ENCODE measurements at regions not wholly inside any gene's neighbourhood (a gene's known extent, or its start where the extent isn't known, plus 50 kb on each side); places are given as distances from the start of the nearest gene placed in this dataset.
"Not testable (repeated sequence)": the region's sequence is repeated elsewhere in the genome, so short reads cannot be mapped to it uniquely, and the experiment has no call there.

- DNase-seq (ENCODE audit: low spot score): no peak
These were observed 502.7 kb downstream of the PLCL1 start for GRCh38 chr2:198307093-198307492.

DNA sequence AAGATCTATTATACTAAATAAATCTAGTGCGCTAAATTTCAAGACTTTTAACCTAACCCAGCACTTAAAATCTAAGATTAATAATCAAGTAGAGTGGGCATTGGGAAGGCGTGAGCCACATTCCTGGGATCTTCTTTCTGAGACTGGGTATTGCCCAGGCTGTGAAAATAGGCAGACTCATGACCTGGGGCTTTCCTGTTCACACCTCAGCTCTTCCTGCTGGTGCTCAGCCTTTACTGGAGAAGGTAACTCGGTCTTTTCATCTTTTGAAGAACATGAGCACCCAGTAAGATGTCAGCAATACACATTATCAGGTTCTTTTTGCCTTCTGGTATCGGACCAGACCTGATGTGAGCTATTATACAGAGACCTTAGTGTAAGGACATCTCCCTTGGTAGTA is 500.5 kb downstream of the PLCL1 start:
- no peak for DNase-seq (ENCODE audit: low spot score)

GRCh38 chr2:198297350-198297749 is 493.0 kb downstream of the PLCL1 start:
- no peak for DNase-seq (ENCODE audit: low spot score)

DNA sequence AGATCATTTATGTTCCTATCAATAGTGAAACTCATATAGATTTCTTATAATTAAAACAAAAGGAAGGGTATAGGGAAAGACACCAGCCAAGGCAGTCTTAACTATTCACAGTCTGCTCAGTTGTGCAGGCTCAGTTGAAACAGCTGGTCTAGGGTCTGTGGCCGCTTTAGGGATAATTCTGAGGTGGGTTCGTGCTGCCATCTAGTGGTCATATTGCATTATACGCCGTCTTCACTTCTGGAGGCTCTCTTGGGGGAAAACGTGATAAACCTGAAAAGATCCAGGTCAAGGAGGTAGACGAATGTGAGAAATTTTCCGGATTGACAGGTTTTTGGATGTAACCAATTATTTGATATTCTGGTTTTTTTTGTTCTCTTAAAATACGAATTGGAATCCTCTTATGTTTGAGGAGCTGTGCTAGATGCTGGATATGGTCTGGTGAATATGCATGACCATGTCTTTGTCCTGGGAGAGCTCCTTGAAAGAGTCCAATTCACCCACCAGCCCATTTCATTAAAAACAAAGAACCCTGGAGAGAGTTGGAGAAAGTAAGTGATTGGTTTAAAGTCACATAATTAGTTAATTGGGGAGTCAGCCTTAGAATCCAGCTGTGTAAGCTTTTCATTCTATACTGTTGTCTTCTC is 492.4 kb downstream of the PLCL1 start:
- peak; percentile 52 for DNase-seq (ENCODE audit: low spot score)

GRCh38 chr2:198293281-198293680 is 488.9 kb downstream of the PLCL1 start:
- no peak for DNase-seq (ENCODE audit: low spot score)

DNA sequence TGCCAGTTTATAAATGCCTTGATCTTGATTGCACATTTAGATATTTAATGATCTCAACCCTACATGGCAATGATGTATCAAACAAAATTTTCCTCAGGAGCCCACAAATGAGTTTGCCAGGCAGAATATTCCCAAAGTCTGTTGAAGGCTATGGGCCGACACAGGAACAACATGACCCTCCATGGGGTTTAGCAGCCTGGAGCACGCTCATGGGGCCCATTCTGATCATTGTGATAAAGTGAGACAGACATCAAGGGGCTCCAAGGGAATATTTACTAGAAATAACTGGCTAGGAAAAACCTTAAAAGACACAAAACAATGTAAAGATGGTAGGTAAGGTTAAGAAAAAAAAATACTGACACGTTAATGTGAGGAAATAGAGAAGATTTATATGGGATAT is 485.4 kb downstream of the PLCL1 start:
- DNase-seq (ENCODE audit: low spot score): no peak

DNA sequence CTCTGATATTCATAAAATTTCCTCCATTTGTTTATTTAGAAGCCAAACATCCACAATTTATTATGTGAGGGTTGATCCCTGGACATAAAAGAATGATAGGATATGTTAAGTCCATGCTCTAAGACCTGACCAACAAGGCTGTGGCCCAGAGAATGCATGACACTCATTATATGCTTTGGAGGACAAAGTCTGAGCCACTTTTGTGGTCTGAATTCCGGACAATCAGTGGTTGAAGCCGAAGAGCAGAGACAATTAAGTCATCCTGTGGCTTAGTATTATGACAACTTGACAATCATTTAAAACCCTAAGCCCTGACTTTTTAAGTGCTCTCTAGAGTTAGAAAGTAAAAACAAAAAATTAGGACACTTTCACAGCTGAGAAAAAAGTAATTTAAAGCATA is 483.3 kb downstream of the PLCL1 start:
- DNase-seq (ENCODE audit: low spot score): no peak

DNA sequence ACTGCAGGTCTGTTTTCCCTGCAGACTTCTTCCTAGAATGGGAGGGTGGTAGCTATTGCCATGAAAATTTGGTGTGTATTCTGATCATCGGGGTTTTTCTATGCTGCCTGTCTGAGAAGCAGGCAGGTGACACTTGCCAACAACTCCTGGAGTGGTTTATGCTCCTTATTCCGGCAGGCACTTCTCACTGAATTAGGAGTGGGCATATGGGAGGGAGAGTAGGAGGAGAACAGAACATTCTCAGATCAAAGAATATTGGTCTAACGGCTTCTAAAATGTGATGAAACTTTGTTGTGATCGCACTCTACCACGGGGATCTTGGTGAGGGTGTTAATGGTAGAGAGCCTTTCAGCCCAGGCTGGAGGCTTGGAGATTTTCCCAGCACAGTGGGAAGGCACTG is 480.8 kb downstream of the PLCL1 start:
- DNase-seq (ENCODE audit: low spot score): no peak

- DNase-seq (ENCODE audit: low spot score): no peak
These were observed 478.8 kb downstream of the PLCL1 start for GRCh38 chr2:198283146-198283545.

DNA sequence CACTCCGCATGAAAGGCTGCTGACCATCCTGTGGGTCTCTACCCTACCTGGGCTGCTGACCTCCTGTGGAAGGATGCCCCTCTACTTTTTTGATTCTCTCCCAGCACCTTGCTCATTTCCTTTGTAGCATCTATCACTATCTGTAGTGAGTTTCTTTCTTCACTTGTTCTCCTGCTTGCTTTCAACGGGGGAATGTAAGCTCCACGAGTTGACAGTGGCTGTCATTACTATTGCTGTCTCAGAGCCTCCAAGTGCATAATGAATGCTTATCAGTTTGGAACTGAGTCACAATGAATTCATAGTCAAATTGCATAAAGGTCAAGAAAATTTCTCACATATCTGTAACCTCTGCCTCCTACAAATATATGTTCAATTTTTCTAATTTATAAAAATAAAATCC is 477.7 kb downstream of the PLCL1 start:
- DNase-seq (ENCODE audit: low spot score): no peak

GRCh38 chr2:198280145-198280544 is 475.8 kb downstream of the PLCL1 start:
- DNase-seq (ENCODE audit: low spot score): no peak

GRCh38 chr2:198279026-198279425 is 474.6 kb downstream of the PLCL1 start:
- DNase-seq (ENCODE audit: low spot score): no peak

GRCh38 chr2:198277181-198277580 is 472.8 kb downstream of the PLCL1 start:
- no peak for DNase-seq (ENCODE audit: low spot score)

DNA sequence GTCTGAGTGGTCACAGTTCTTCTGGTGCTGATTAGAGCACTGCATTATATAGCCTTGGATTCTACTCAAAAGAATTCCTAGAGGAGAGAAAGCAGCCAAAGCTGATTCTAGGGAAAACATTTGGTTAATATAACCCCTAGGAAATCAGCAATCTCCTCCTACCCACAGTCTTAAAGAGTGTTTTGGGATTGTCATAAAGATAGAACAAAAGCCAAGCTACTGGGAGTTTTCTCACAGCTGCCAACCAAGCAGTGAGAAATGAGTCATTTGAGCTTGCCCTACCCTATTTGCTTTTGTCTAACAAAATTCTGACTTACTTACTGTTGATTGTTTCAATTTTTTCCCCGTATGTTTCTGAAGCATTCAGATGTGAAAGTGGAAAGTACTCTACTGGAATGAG is 469.3 kb downstream of the PLCL1 start:
- DNase-seq (ENCODE audit: low spot score): peak; percentile 42

DNA sequence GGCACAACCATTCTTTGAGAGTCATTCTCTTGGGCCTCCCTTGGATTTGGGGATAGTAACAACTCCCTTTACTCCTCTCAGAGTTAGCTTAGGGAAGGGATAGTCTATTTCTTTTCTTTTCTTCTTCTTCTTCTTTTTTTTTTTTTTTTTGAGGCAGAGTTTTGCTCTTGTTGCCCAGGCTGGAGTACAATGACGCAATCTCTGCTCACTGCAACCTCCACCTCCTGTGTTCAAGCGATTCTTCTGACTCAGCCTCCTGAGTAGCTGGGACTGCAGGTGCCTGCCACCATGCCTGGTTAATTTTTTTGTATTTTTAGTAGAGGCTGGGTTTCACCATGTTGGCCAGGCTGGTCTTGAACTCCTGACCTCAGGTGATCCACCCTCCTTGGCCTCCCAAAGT is 465.8 kb downstream of the PLCL1 start:
- not testable (repeated sequence) for DNase-seq (ENCODE audit: low spot score)

GRCh38 chr2:198268519-198268918 is 464.1 kb downstream of the PLCL1 start:
- no peak for DNase-seq (ENCODE audit: low spot score)

DNA sequence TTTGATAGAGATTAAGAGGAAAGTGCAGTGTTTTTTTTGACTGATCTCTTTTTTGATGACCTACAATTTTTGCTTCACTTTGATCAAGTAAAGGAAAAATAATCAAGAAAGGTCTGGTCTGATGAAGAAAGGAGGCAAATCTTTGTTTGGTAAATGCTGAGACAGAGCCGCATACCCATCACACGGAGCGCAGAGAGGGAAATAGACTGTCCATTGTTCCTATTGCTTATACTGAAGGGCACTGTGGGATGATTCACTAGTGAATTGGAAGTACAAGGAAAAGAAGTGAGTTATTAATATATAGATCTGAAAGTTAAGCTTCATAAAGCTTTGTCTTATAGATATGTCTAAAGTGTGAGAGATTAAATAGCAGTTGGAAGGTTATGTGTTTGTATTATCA is 455.1 kb downstream of the PLCL1 start:
- DNase-seq (ENCODE audit: low spot score): no peak

DNA sequence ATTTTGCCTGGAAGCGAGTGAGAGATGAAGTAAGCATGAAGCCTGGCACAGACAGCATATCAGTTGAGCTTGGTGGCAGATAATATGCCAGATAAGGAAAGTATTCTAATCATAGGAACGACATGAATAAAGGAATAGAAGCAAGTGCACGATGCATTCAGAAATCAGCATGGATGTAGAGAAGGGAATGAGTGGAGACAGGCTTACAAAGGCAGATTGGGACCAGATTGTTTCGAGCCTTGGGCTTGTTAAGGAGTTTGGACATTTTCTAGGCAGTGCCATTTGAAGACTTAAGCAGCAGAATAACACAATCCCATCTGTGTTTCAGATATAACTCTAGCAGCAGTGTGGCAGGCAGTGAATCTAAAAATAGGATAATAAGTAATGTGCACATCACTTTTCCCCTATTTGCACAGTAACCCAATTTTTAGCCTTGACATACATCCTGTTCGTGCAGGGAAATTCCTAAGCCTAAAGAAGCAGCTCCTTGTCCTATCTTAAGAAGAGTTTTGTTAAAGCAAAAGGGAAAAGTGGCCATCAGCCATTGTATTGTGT is 450.2 kb downstream of the PLCL1 start:
- DNase-seq (ENCODE audit: low spot score): peak; percentile 9

GRCh38 chr2:198253995-198254394 is 449.6 kb downstream of the PLCL1 start:
- DNase-seq (ENCODE audit: low spot score): no peak

GRCh38 chr2:198252472-198252871 is 448.1 kb downstream of the PLCL1 start:
- no peak for DNase-seq (ENCODE audit: low spot score)

GRCh38 chr2:198242093-198242492 is 437.7 kb downstream of the PLCL1 start:
- DNase-seq (ENCODE audit: low spot score): no peak

GRCh38 chr2:198238429-198238828 is 434.0 kb downstream of the PLCL1 start:
- no peak for DNase-seq (ENCODE audit: low spot score)

- DNase-seq (ENCODE audit: low spot score): no peak
These were observed 431.9 kb downstream of the PLCL1 start for GRCh38 chr2:198236338-198236737.

DNA sequence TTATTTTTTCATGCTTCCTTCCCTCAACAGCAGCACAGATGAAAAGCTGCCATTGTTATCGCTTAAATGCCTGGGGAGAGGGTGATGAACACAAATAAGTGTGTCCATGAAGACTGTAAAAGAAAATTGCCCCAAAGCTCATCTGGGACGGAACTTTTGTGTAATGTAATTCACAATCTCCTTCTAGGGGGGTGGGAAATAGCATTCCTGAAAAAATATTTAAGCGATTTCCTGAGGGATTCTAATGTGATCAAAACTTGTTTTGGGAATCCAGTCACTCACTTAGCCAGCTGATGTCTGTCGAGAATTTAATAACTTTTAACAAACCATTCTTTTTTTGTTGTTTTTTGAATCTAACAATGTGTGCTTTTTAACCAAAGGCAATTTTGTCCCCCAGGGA is 427.9 kb downstream of the PLCL1 start:
- DNase-seq (ENCODE audit: low spot score): no peak

All from umbilical cord (tissue), 1 donor.